LoVo (cell line): ENCODE measurements at regions not wholly inside any gene's neighbourhood (a gene's known extent, or its start where the extent isn't known, plus 50 kb on each side); places are given as distances from the start of the nearest gene placed in this dataset.
"Not testable (repeated sequence)": the region's sequence is repeated elsewhere in the genome, so short reads cannot be mapped to it uniquely, and the experiment has no call there.

Experiments
- DNase-seq: peaks from one replicate; pipeline ENCODE4 v3.0.0-alpha.2; 2016; ENCODE audit warnings: low spot score

GRCh38 chr6:141780296-141780695 lies 352.4 kb upstream of the GJE1 start:
- no peak for DNase-seq

- no peak for DNase-seq
These were observed 368.3 kb upstream of the GJE1 start for GRCh38 chr6:141764388-141764787.

- DNase-seq, result no peak
These were observed 374.3 kb upstream of the GJE1 start for GRCh38 chr6:141758430-141758829.

GRCh38 chr6:141753180-141753579 lies 379.5 kb upstream of the GJE1 start:
- DNase-seq, result no peak

GRCh38 chr6:141752677-141753076 lies 380.0 kb upstream of the GJE1 start:
- no peak for DNase-seq

GRCh38 chr6:141746324-141746723 lies 386.4 kb upstream of the GJE1 start:
- DNase-seq, result not testable (repeated sequence)

GRCh38 chr6:141744971-141745370 lies 387.8 kb upstream of the GJE1 start:
- DNase-seq, result no peak

- DNase-seq, result no peak
These were observed 388.4 kb upstream of the GJE1 start for GRCh38 chr6:141744194-141744925.

- DNase-seq, result peak; percentile 12
These were observed 396.6 kb upstream of the GJE1 start for GRCh38 chr6:141736104-141736503.

- no peak for DNase-seq
These were observed 397.6 kb upstream of the GJE1 start for GRCh38 chr6:141735126-141735525.

GRCh38 chr6:141734071-141734840 lies 398.5 kb upstream of the GJE1 start:
- DNase-seq, result no peak

- DNase-seq, result no peak
These were observed 403.6 kb upstream of the GJE1 start for GRCh38 chr6:141729146-141729545.

- DNase-seq, result no peak
These were observed 404.4 kb upstream of the GJE1 start for GRCh38 chr6:141728330-141728729.

- DNase-seq, result no peak
These were observed 406.5 kb upstream of the GJE1 start for GRCh38 chr6:141726248-141726647.

- no peak for DNase-seq
These were observed 408.0 kb upstream of the GJE1 start for GRCh38 chr6:141724731-141725130.

GRCh38 chr6:141719476-141719875 lies 413.2 kb upstream of the GJE1 start:
- no peak for DNase-seq

GRCh38 chr6:141705431-141705830 lies 427.3 kb upstream of the GJE1 start:
- no peak for DNase-seq

GRCh38 chr6:141704151-141704550 lies 428.6 kb upstream of the GJE1 start:
- no peak for DNase-seq

GRCh38 chr6:141701732-141702131 lies 431.0 kb upstream of the GJE1 start:
- DNase-seq, result no peak

GRCh38 chr6:141700819-141701218 lies 431.9 kb upstream of the GJE1 start:
- no peak for DNase-seq

- DNase-seq, result no peak
These were observed 443.8 kb upstream of the GJE1 start for GRCh38 chr6:141688916-141689315.

- DNase-seq, result no peak
These were observed 447.3 kb upstream of the GJE1 start for GRCh38 chr6:141685416-141685815.

- no peak for DNase-seq
These were observed 450.3 kb upstream of the GJE1 start for GRCh38 chr6:141682391-141682790.
